GM20000 (cell line): ENCODE measurements at regions not wholly inside any gene's neighbourhood (a gene's known extent, or its start where the extent isn't known, plus 50 kb on each side); places are given as distances from the start of the nearest gene placed in this dataset.

Source experiments
- DNase-seq: peaks from one replicate; pipeline ENCODE4 v3.0.0; 2012; ENCODE audit warnings: low spot score
- TF ChIP-seq, protein P1 (sequence below): IDR thresholded peaks from 2 replicates; pipeline ENCODE4 v1.5.1; 2012; ENCODE audit warnings: mild to moderate bottlenecking, control low read depth; ENCODE audit errors: extremely low read depth, missing control alignments

DNA sequence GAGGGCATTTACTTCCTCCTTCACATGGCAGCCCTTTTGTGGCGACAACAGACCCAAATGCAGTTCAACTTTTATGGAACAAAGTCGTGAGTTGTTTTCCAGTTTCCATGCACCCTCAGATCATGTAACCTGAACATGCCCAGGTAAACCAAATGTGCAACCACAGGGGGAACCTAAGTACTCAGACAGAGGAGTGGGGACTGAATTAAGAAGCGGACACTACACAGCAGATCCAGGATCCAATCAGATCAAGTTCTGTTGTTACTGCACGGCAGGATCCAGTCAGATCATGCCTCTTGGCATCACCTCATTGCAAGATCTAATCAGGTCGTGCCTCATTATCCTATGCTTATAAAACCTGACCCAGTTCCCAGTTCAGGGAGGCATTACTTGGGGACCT is 115.7 kb downstream of the MATN1 start:
- TF ChIP-seq, protein P1, sequence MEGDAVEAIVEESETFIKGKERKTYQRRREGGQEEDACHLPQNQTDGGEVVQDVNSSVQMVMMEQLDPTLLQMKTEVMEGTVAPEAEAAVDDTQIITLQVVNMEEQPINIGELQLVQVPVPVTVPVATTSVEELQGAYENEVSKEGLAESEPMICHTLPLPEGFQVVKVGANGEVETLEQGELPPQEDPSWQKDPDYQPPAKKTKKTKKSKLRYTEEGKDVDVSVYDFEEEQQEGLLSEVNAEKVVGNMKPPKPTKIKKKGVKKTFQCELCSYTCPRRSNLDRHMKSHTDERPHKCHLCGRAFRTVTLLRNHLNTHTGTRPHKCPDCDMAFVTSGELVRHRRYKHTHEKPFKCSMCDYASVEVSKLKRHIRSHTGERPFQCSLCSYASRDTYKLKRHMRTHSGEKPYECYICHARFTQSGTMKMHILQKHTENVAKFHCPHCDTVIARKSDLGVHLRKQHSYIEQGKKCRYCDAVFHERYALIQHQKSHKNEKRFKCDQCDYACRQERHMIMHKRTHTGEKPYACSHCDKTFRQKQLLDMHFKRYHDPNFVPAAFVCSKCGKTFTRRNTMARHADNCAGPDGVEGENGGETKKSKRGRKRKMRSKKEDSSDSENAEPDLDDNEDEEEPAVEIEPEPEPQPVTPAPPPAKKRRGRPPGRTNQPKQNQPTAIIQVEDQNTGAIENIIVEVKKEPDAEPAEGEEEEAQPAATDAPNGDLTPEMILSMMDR = no peak
- no peak for DNase-seq

- TF ChIP-seq, protein P1 = no peak
- no peak for DNase-seq
These were observed 117.2 kb downstream of the MATN1 start for GRCh38 chr1:30606166-30606565.

GRCh38 chr1:30605441-30605920 is 117.9 kb downstream of the MATN1 start:
- no peak for DNase-seq
- TF ChIP-seq, protein P1 = no peak

DNA sequence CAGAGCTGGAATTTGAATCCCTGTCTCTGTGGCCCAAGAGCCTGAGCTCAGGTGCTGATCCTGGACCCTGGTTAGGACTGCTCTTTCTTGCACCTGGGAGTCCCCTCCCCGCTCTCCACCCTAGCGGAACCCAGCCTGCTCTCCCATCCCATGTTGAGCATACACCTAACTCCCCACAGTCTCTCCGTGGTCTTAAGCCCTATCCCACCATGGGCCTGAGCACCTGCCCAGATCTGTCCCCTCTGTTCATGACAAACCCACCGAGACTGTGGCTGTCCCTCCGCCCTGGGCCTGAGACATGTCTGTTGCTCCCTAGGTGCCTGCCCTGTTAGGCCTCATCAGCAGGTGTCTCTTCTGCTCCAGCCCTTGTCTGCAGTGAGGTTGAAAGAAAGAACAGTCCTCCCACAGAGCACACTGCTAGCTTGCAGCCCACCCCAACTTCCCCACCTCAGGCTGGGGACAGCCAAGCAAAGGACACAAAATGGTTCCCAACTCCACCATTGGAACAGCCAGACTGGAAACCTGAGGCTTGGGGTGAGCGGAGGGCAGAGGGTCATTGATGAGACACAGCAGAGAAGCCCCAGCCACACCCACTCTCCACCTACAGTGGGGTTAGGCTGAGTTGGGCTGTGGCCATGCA is 118.5 kb downstream of the MATN1 start:
- no peak for DNase-seq
- TF ChIP-seq, protein P1 = no peak

DNA sequence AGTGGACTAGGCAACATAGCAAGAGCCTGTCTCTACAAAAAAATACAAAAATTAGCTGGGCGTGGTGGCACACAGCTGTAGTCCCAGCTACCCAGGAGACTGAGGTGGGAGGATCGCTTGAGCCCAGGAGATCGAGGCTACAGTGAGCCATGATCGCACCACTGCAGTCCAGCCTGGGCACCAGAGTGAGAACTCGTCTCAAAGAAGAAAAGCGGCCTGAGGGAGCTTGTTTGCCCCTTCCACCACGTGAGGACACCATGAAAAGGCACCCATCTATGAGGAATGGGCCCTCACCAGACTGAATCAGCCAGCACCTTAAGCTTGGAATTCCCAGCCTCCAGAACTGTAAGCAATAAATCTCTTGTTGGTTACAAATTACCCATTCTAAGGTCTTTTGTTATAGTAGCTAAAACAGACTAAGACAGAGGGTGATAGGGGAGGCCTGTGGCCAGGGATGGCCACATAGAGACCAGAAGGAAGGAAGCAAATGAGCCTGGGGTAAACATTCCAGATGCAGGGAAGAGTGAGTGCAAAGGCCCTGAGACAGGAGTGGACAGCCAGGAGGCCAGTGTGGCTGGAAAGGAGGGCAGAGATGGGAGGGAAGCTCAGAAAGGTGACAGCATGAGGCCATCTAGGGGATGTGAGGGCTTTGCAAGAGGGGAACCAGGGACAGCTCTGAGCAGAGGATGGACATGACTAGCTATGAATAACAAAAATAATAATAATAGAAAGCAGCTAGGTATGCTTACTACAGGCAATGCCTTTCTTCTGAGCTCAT is 120.1 kb downstream of the MATN1 start:
- DNase-seq = no peak
- TF ChIP-seq, protein P1 = no peak

- no peak for DNase-seq
- TF ChIP-seq, protein P1 = no peak
These were observed 121.9 kb downstream of the MATN1 start for GRCh38 chr1:30601316-30602085.

- TF ChIP-seq, protein P1 = no peak
- DNase-seq = no peak
These were observed 122.7 kb downstream of the MATN1 start for GRCh38 chr1:30600706-30601105.
